Mesenchymal stem cell (in vitro differentiated cells and primary cell): ENCODE measurements at regions not wholly inside any gene's neighbourhood (a gene's known extent, or its start where the extent isn't known, plus 50 kb on each side); places are given as distances from the start of the nearest gene placed in this dataset.

Source experiments
- DNase-seq: peaks from one replicate; pipeline ENCODE4 v3.0.0-alpha.2; 2013
- H2AFZ ChIP-seq: one replicate; pipeline ENCODE4 v1.6.1; 2013; ENCODE audit warnings: low read depth, mild to moderate bottlenecking, control low read depth, inconsistent platforms, low read length, moderate library complexity
- H2AK5ac ChIP-seq: 2 replicates; pipeline ENCODE4 v1.6.1; 2013; ENCODE audit warnings: low read length, moderate library complexity, mild to moderate bottlenecking, inconsistent platforms; ENCODE audit not compliant: severe bottlenecking
- H2BK120ac ChIP-seq: one replicate; pipeline ENCODE4 v1.6.1; 2013; ENCODE audit warnings: low read depth, mild to moderate bottlenecking, inconsistent platforms, low read length, moderate library complexity
- H2BK12ac ChIP-seq, 2 experiments: one replicate each; pipeline ENCODE4 v1.6.1; 2013; ENCODE audit warnings: inconsistent platforms in 2 of 2, low read length in 2 of 2, mild to moderate bottlenecking in 2 of 2, moderate library complexity in 2 of 2, control low read depth in 1 of 2
- H2BK15ac ChIP-seq: one replicate; pipeline ENCODE4 v1.6.1; 2013; ENCODE audit warnings: mild to moderate bottlenecking, low read depth, inconsistent platforms; ENCODE audit not compliant: poor library complexity, severe bottlenecking
- H2BK5ac ChIP-seq: 2 replicates; pipeline ENCODE4 v1.6.1; 2013; ENCODE audit warnings: low read depth, mild to moderate bottlenecking, low read length, control low read depth, inconsistent platforms; ENCODE audit not compliant: poor library complexity, severe bottlenecking
- H3K14ac ChIP-seq, 2 experiments: one replicate each; pipeline ENCODE4 v1.6.1; 2013; ENCODE audit warnings: inconsistent platforms in 2 of 2, low read length in 2 of 2, control low read depth in 1 of 2, mild to moderate bottlenecking in 1 of 2, moderate library complexity in 1 of 2
- H3K18ac ChIP-seq, 2 experiments: one replicate each; pipeline ENCODE4 v1.6.1; 2013; ENCODE audit warnings: inconsistent platforms in 2 of 2, low read length in 2 of 2, control low read depth in 1 of 2, low read depth in 1 of 2, mild to moderate bottlenecking in 1 of 2
- H3K23ac ChIP-seq, 2 experiments: one replicate each; pipeline ENCODE4 v1.6.1; 2013; ENCODE audit warnings: inconsistent platforms in 2 of 2, low read length in 2 of 2, mild to moderate bottlenecking in 2 of 2, moderate library complexity in 2 of 2, control low read depth in 1 of 2
- H3K27ac ChIP-seq: 2 replicates; pipeline ENCODE4 v1.5.1; 2013; ENCODE audit warnings: mild to moderate bottlenecking, moderate library complexity, low read length, control low read depth, inconsistent platforms; ENCODE audit not compliant: poor library complexity, severe bottlenecking
- H3K27me3 ChIP-seq, 2 experiments: 2 replicates each; pipeline versions ENCODE4 v1.6.1 to v1.7.0; 2013; ENCODE audit warnings: low read length in 2 of 2, mild to moderate bottlenecking in 2 of 2, moderate library complexity in 2 of 2, control low read depth in 1 of 2, inconsistent platforms in 1 of 2; ENCODE audit not compliant: control insufficient read depth in 1 of 2, insufficient read depth in 1 of 2
- H3K36me3 ChIP-seq, 2 experiments: 2 replicates each; pipeline versions ENCODE4 v1.6.1 to v1.7.0; 2013; ENCODE audit warnings: low read length in 2 of 2, control low read depth in 1 of 2, inconsistent platforms in 1 of 2, low read depth in 1 of 2, mild to moderate bottlenecking in 1 of 2; ENCODE audit not compliant: insufficient read depth in 2 of 2, control insufficient read depth in 1 of 2
- H3K4ac ChIP-seq, 2 experiments: one replicate each; pipeline ENCODE4 v1.6.1; 2013; ENCODE audit warnings: inconsistent platforms in 2 of 2, low read length in 2 of 2, mild to moderate bottlenecking in 2 of 2, moderate library complexity in 2 of 2, control low read depth in 1 of 2, low read depth in 1 of 2
- H3K4me1 ChIP-seq: 2 replicates; pipeline ENCODE4 v1.6.1; 2013; ENCODE audit warnings: low read depth, low read length, control low read depth; ENCODE audit not compliant: control insufficient read depth, insufficient read depth
- H3K4me2 ChIP-seq: 2 replicates; pipeline ENCODE4 v1.6.1; 2013; ENCODE audit warnings: low read length, mild to moderate bottlenecking, inconsistent platforms; ENCODE audit not compliant: poor library complexity, severe bottlenecking
- H3K4me3 ChIP-seq, 2 experiments: 2 replicates each; pipeline versions ENCODE4 v1.5.1 to v1.7.0; 2013; ENCODE audit warnings: low read length in 2 of 2, mild to moderate bottlenecking in 2 of 2, control low read depth in 1 of 2, low read depth in 1 of 2; ENCODE audit not compliant: insufficient read depth in 1 of 2
- H3K79me1 ChIP-seq: replicated peaks from 2 replicates; pipeline ENCODE4 v1.6.1; 2013; ENCODE audit warnings: mild to moderate bottlenecking, control low read depth, low read length, inconsistent platforms; ENCODE audit not compliant: poor library complexity, severe bottlenecking
- H3K9ac ChIP-seq: 2 replicates; pipeline ENCODE4 v1.7.0; 2013; ENCODE audit warnings: mild to moderate bottlenecking, low read length, moderate library complexity
- H3K9me3 ChIP-seq: 2 replicates; pipeline ENCODE4 v1.7.0; 2013; ENCODE audit warnings: mild to moderate bottlenecking, low read length; ENCODE audit not compliant: control insufficient read depth
- H4K8ac ChIP-seq: one replicate; pipeline ENCODE4 v1.6.1; 2013; ENCODE audit warnings: inconsistent platforms, mild to moderate bottlenecking, low read length, moderate library complexity
- H4K91ac ChIP-seq: one replicate; pipeline ENCODE4 v1.6.1; 2013; ENCODE audit warnings: mild to moderate bottlenecking, low read length, inconsistent platforms
- WGBS: methylation state at CpG from one replicate; pipeline ENCODE4 v1.1.7; 2013; ENCODE audit warnings: mixed read lengths; 5-methylcytosine and 5-hydroxymethylcytosine counted together

- Histone ChIP-seq H4K91ac (no peak overlapping the region), H3K27ac (no peak overlapping the region), H3K4ac (no peak overlapping the region), H4K8ac (no peak overlapping the region), H3K9me3 (peaks cover 13% of the 10 kb centered on the region), H3K4me2 (no peak overlapping the region), H2AFZ (no peak overlapping the region), H2BK12ac (no peak overlapping the region), H2BK5ac (no peak overlapping the region), H3K4me3 (no peak overlapping the region), H2BK15ac (no peak overlapping the region), H3K9ac (no peak overlapping the region), H3K23ac (no peak overlapping the region), H3K4me1 (no peaks in the 10 kb centered on the region), H3K79me1 (no peaks in the 10 kb centered on the region), H3K36me3 (no peaks in the 10 kb centered on the region), H3K27me3 (no peaks in the 10 kb centered on the region), H3K18ac (no peak overlapping the region), H2BK120ac (no peak overlapping the region), H2AK5ac (no peak overlapping the region), H3K14ac (no peak overlapping the region)
- no peak for DNase-seq
Measured at GRCh38 chr4:96395747-96396146, 555.9 kb downstream of the PDHA2 start.

GRCh38 chr4:96406742-96407141 lies 566.8 kb downstream of the PDHA2 start:
- Histone ChIP-seq H2AFZ (no peak overlapping the region), H3K4me3 (no peak overlapping the region), H2BK12ac (no peak overlapping the region), H3K36me3 (no peaks in the 10 kb centered on the region), H3K9me3 (peaks cover 6% of the 10 kb centered on the region), H3K27me3 (no peaks in the 10 kb centered on the region), H3K23ac (no peak overlapping the region), H3K4me1 (no peaks in the 10 kb centered on the region), H3K4ac (no peak overlapping the region), H3K9ac (no peak overlapping the region), H4K91ac (no peak overlapping the region), H3K4me2 (no peak overlapping the region), H3K14ac (no peak overlapping the region), H2BK120ac (no peak overlapping the region), H3K27ac (no peak overlapping the region), H2BK15ac (no peak overlapping the region), H4K8ac (no peak overlapping the region), H2AK5ac (no peak overlapping the region), H3K18ac (no peak overlapping the region), H3K79me1 (no peaks in the 10 kb centered on the region), H2BK5ac (no peak overlapping the region)
- DNase-seq: no peak
- 97% methylated on average over 3 of the region's 3 CpGs for WGBS

GRCh38 chr4:96407225-96407624 lies 567.3 kb downstream of the PDHA2 start:
- DNase-seq: no peak
- no peak overlapping the region for H2BK12ac ChIP-seq
- no peak overlapping the region for H2BK15ac ChIP-seq
- no peak overlapping the region for H3K14ac ChIP-seq
- no peak overlapping the region for H2AK5ac ChIP-seq
- H2AFZ ChIP-seq: no peak overlapping the region
- no peaks in the 10 kb centered on the region for H3K36me3 ChIP-seq
- no peak overlapping the region for H3K18ac ChIP-seq
- H3K9me3 ChIP-seq: peaks cover 6% of the 10 kb centered on the region
- no peak overlapping the region for H4K8ac ChIP-seq
- no peak overlapping the region for H4K91ac ChIP-seq
- H3K27ac ChIP-seq: no peak overlapping the region
- H3K79me1 ChIP-seq: no peaks in the 10 kb centered on the region
- H3K4me3 ChIP-seq: no peak overlapping the region
- H3K4me1 ChIP-seq: no peaks in the 10 kb centered on the region
- no peak overlapping the region for H3K4ac ChIP-seq
- H3K23ac ChIP-seq: no peak overlapping the region
- whole genome bisulfite sequencing: 100% methylated on average over 3 of the region's 4 CpGs
- H2BK5ac ChIP-seq: no peak overlapping the region
- H3K4me2 ChIP-seq: no peak overlapping the region
- no peak overlapping the region for H3K9ac ChIP-seq
- no peak overlapping the region for H2BK120ac ChIP-seq
- H3K27me3 ChIP-seq: no peaks in the 10 kb centered on the region

GRCh38 chr4:96407738-96408463 lies 568.0 kb downstream of the PDHA2 start:
- Histone ChIP-seq H3K9ac (no peak overlapping the region), H2BK15ac (no peak overlapping the region), H3K27me3 (no peaks in the 10 kb centered on the region), H2BK5ac (no peak overlapping the region), H3K14ac (no peak overlapping the region), H3K9me3 (peaks cover 6% of the 10 kb centered on the region), H3K27ac (peak overlapping the region; percentile 59), H3K4me3 (no peak overlapping the region), H3K36me3 (no peaks in the 10 kb centered on the region), H4K91ac (no peak overlapping the region), H2BK12ac (no peak overlapping the region), H4K8ac (no peak overlapping the region), H3K23ac (no peak overlapping the region), H2BK120ac (no peak overlapping the region), H3K79me1 (no peaks in the 10 kb centered on the region), H3K4me1 (no peaks in the 10 kb centered on the region), H3K4ac (no peak overlapping the region), H2AK5ac (no peak overlapping the region), H2AFZ (no peak overlapping the region), H3K4me2 (no peak overlapping the region), H3K18ac (no peak overlapping the region)
- DNase-seq: no peak
- WGBS: 79% methylated on average over 3 of the region's 5 CpGs
